SK-N-SH (cell line): ENCODE measurements at regions not wholly inside any gene's neighbourhood (a gene's known extent, or its start where the extent isn't known, plus 50 kb on each side); places are given as distances from the start of the nearest gene placed in this dataset.

ENCODE experiments used
- CTCF ChIA-PET: fragments of 300-600, 350-600 bp; formaldehyde crosslinking; extraction: SDS; loops from one replicate; lab custom pipeline; 2021; lab: Yijun Ruan, JAX
- POLR2A ChIA-PET: fragments of 350-600 bp; sonication (Branson Sonifier 250); formaldehyde crosslinking; extraction: SDS; loops from one replicate; lab custom pipeline; 2020; ENCODE audit warnings: antibody characterized with exemption, inconsistent platforms; lab: Yijun Ruan, JAX
- DNase-seq: peaks from one replicate; pipeline ENCODE4 v3.0.0; 2012
- H2AFZ ChIP-seq: fragments of 200-600 bp; sonication (generic); 2 replicates; pipeline ENCODE4 v1.8.1; 2016; ENCODE audit warnings: antibody characterized with exemption, mild to moderate bottlenecking, low read depth
- H3F3A ChIP-seq: fragments of 200-600 bp; sonication (generic); replicated peaks from 2 replicates; pipeline ENCODE3; 2016; ENCODE audit warnings: antibody characterized with exemption, mild to moderate bottlenecking; ENCODE audit not compliant: insufficient read depth
- H3K27ac ChIP-seq, 2 experiments: fragments of 200-500 bp in 1 of 2; fragments of 200-600 bp in 1 of 2; sonication (Bioruptor generic) in 1 of 2; sonication (generic), shearing (Covaris generic) in 1 of 2; 2 replicates each; pipeline versions ENCODE4 v1.5.1 to v1.6.1; 2014 to 2016; ENCODE audit warnings: low read depth in 2 of 2, inconsistent platforms in 1 of 2, low read length in 1 of 2, mild to moderate bottlenecking in 1 of 2, mixed read lengths in 1 of 2
- H3K27me3 ChIP-seq: fragments of 200-600 bp; sonication (generic), shearing (Covaris generic); 2 replicates; pipeline ENCODE4 v1.6.1; 2016; ENCODE audit warnings: mixed run types; ENCODE audit not compliant: insufficient read depth
- H3K36me3 ChIP-seq, 2 experiments: fragments of 200-500 bp in 1 of 2; fragments of 200-600 bp in 1 of 2; sonication (Bioruptor generic) in 1 of 2; sonication (generic) in 1 of 2; replicated peaks in 1 of 2; 2 replicates each; pipeline versions ENCODE3 to v1.5.1; 2014 to 2016; ENCODE audit warnings: low read length in 1 of 2, mild to moderate bottlenecking in 1 of 2; ENCODE audit not compliant: insufficient read depth in 2 of 2, control insufficient read depth in 1 of 2
- H3K4me1 ChIP-seq, 2 experiments: fragments of 200-500 bp in 1 of 2; fragments of 200-600 bp in 1 of 2; sonication (Bioruptor generic) in 1 of 2; sonication (generic), shearing (Covaris generic) in 1 of 2; 2 replicates each; pipeline versions ENCODE4 v1.5.1 to v1.6.1; 2014 to 2016; ENCODE audit warnings: low read depth in 1 of 2, low read length in 1 of 2, mixed run types in 1 of 2; ENCODE audit not compliant: insufficient read depth in 2 of 2, control insufficient read depth in 1 of 2
- H3K4me2 ChIP-seq: fragments of 200-600 bp; sonication (generic), shearing (Covaris generic); 2 replicates; pipeline ENCODE4 v1.6.1; 2017; ENCODE audit warnings: mixed run types
- H3K4me3 ChIP-seq, 2 experiments: fragments of 200-500 bp in 1 of 2; fragments of 200-600 bp in 1 of 2; sonication (Bioruptor generic) in 1 of 2; sonication (generic), shearing (Covaris generic) in 1 of 2; 2 replicates each; pipeline versions ENCODE4 v1.5.1 to v1.8.1; 2014 to 2016; ENCODE audit warnings: low read depth in 2 of 2, inconsistent platforms in 1 of 2, low read length in 1 of 2, mild to moderate bottlenecking in 1 of 2, mixed read lengths in 1 of 2, moderate library complexity in 1 of 2
- H3K79me2 ChIP-seq: fragments of 200-600 bp; sonication (generic); 2 replicates; pipeline ENCODE4 v1.8.1; 2017; ENCODE audit warnings: mild to moderate bottlenecking; ENCODE audit not compliant: insufficient read depth
- H3K9ac ChIP-seq: fragments of 200-600 bp; sonication (generic); 2 replicates; pipeline ENCODE4 v1.6.1; 2017; ENCODE audit warnings: mixed run types
- H3K9me2 ChIP-seq: fragments of 200-600 bp; sonication (generic); 2 replicates; pipeline ENCODE4 v1.6.1; 2017; ENCODE audit warnings: mixed run types
- H3K9me3 ChIP-seq: fragments of 200-600 bp; sonication (generic); 2 replicates; pipeline ENCODE4 v1.6.1; 2017; ENCODE audit warnings: mixed run types, mild to moderate bottlenecking, moderate library complexity
- H4K20me1 ChIP-seq: fragments of 200-600 bp; sonication (generic); 2 replicates; pipeline ENCODE4 v1.6.1; 2017; ENCODE audit warnings: mild to moderate bottlenecking, mixed run types; ENCODE audit not compliant: insufficient read depth
- EP300 ChIP-seq, 2 experiments: IDR thresholded peaks; 2 replicates each; pipeline versions ENCODE4 v1.4.0 to v1.6.1; 2012; ENCODE audit warnings: borderline replicate concordance in 1 of 2, low read depth in 1 of 2, low read length in 1 of 2
- FOSL2 ChIP-seq: IDR thresholded peaks from 2 replicates; pipeline ENCODE4 v1.4.0; 2012; ENCODE audit warnings: low read depth, mild to moderate bottlenecking, moderate library complexity, borderline replicate concordance
- GATA2 ChIP-seq: sonication (generic); formaldehyde crosslinking; IDR thresholded peaks from 2 replicates; pipeline ENCODE4 v1.5.0; 2020; ENCODE audit warnings: mild to moderate bottlenecking, missing genetic modification reagents
- JUND ChIP-seq: IDR thresholded peaks from 2 replicates; pipeline ENCODE4 v1.4.0; 2012
- MAX ChIP-seq: IDR thresholded peaks from 2 replicates; pipeline ENCODE4 v1.4.0; 2012; ENCODE audit warnings: low read depth
- PBX3 ChIP-seq: IDR thresholded peaks from 2 replicates; pipeline ENCODE4; 2012
- POLR2AphosphoS5 ChIP-seq: IDR thresholded peaks from 2 replicates; pipeline ENCODE4 v1.6.1; 2012; ENCODE audit warnings: low read depth, low read length
- RCOR1 ChIP-seq: fragments of 150-350 bp; IDR thresholded peaks from 2 replicates; pipeline ENCODE4 v1.6.1; 2017; ENCODE audit warnings: antibody characterized with exemption, low read length
- RFX5 ChIP-seq: IDR thresholded peaks from 2 replicates; pipeline ENCODE4 v1.6.1; 2012; ENCODE audit warnings: mild to moderate bottlenecking, improper control_type of control experiment, low read length
- RXRA ChIP-seq: IDR thresholded peaks from 2 replicates; pipeline ENCODE4 v1.4.0; 2012; ENCODE audit warnings: low read depth, mild to moderate bottlenecking, borderline replicate concordance
- USF1 ChIP-seq: IDR thresholded peaks from 2 replicates; pipeline ENCODE4 v1.4.0; 2012; ENCODE audit warnings: low read depth, borderline replicate concordance
- USF2 ChIP-seq: fragments of 150-350 bp; IDR thresholded peaks from 2 replicates; pipeline ENCODE4 v1.6.1; 2017; ENCODE audit warnings: antibody characterized with exemption, low read length, low read depth, borderline replicate concordance
- WGBS: methylation state at CpG from one replicate; pipeline ENCODE4 v1.1.6; 2017; ENCODE audit warnings: low lambda C conversion rate; 5-methylcytosine and 5-hydroxymethylcytosine counted together

- Histone ChIP-seq H3K36me3 (no peaks in the 10 kb centered on the region), H3K4me1 (no peaks in the 10 kb centered on the region; a peak in 1 of 4 replicates), H3K9me3 (no peaks in the 10 kb centered on the region), H2AFZ (no peak overlapping the region), H3K27ac (no peak overlapping the region), H3K9ac (no peak overlapping the region), H3K4me2 (no peak overlapping the region), H3K79me2 (no peaks in the 10 kb centered on the region), H3K27me3 (no peaks in the 10 kb centered on the region), H3K4me3 (no peak overlapping the region), H4K20me1 (no peaks in the 10 kb centered on the region), H3F3A (peaks cover 4% of the 10 kb centered on the region), H3K9me2 (no peaks in the 10 kb centered on the region)
- POLR2A ChIA-PET, result no interaction called here
- no peak for DNase-seq
- 60% methylated on average over 2 of the region's 2 CpGs for WGBS
- TF ChIP-seq EP300 (IDR thresholded peaks at IDR 0.05; ENCODE audit: borderline replicate concordance in 1 of 2, low read depth in 1 of 2, low read length in 1 of 2) (peak in 1 of 2 experiments; percentile 52; a peak in 2 of 4 replicates), GATA2 (CRISPR knock-in tag) (no peak), POLR2AphosphoS5 (no peak), MAX (no peak), RCOR1 (no peak), PBX3 (0 out of 2 replicates have a peak, but pooled peaks have one; percentile 14), JUND (no peak), FOSL2 (no peak), USF2 (no peak), USF1 (no peak), RFX5 (no peak)
- CTCF ChIA-PET, result no interaction called here
Measured at GRCh38 chr18:67406714-67407113, 109.8 kb downstream of the DSEL start.

GRCh38 chr18:67402543-67402942, 114.0 kb downstream of the DSEL start:
- H3K4me2 ChIP-seq, result no peak overlapping the region
- WGBS, result 15% methylated on average over 1 of the region's 1 CpG
- no peak overlapping the region for H3K4me3 ChIP-seq
- H3K27ac ChIP-seq, result no peak overlapping the region
- POLR2A ChIA-PET, result no interaction called here
- H3K27me3 ChIP-seq, result no peaks in the 10 kb centered on the region
- H3K9me3 ChIP-seq, result 0 out of 2 replicates have a peak, but pooled peaks cover 6% of the 10 kb centered on the region
- H3K79me2 ChIP-seq, result no peaks in the 10 kb centered on the region
- CTCF ChIA-PET, result no interaction called here
- TF ChIP-seq RXRA (no peak), JUND (0 out of 2 replicates have a peak, but pooled peaks have one; percentile 15)
- peaks cover 0 to 5% of the 10 kb centered on the region in 2 experiments for H3K36me3 ChIP-seq
- H3K4me1 ChIP-seq, result no peaks in the 10 kb centered on the region; a peak in 2 of 4 replicates
- DNase-seq, result no peak
- H3K9me2 ChIP-seq, result no peaks in the 10 kb centered on the region
- H3K9ac ChIP-seq, result no peak overlapping the region
- H2AFZ ChIP-seq, result no peak overlapping the region
- H4K20me1 ChIP-seq, result no peaks in the 10 kb centered on the region
- H3F3A ChIP-seq, result no peaks in the 10 kb centered on the region
